Ascending aorta (tissue), 2 donors: ENCODE measurements at regions not wholly inside any gene's neighbourhood (a gene's known extent, or its start where the extent isn't known, plus 50 kb on each side); places are given as distances from the start of the nearest gene placed in this dataset.

Experiments used
- DNase-seq, 2 donors: peaks; one replicate each; pipeline ENCODE4 v3.0.0-alpha.2; 2019; ENCODE audit warnings: low spot score in 2 of 2
- H3K27ac ChIP-seq, 2 donors: fragments of 200-600 bp; sonication (generic); one replicate each; pipeline ENCODE4 v1.5.1; 2016 to 2017; ENCODE audit warnings: mild to moderate bottlenecking in 1 of 2
- H3K27me3 ChIP-seq: fragments of 200-600 bp; sonication (generic); one replicate; pipeline ENCODE4 v1.5.1; 2017
- H3K36me3 ChIP-seq, 2 donors: fragments of 200-600 bp; sonication (generic); one replicate each; pipeline ENCODE4 v1.5.1; 2016
- H3K4me1 ChIP-seq, 2 donors: fragments of 200-600 bp; sonication (generic); one replicate each; pipeline ENCODE4 v1.5.1; 2016 to 2017; ENCODE audit warnings: mild to moderate bottlenecking in 1 of 2
- H3K4me3 ChIP-seq, 2 donors: fragments of 200-600 bp; sonication (generic); one replicate each; pipeline ENCODE4 v1.5.1; 2016 to 2017; ENCODE audit warnings: mild to moderate bottlenecking in 1 of 2
- H3K9me3 ChIP-seq, 2 donors: fragments of 200-600 bp; sonication (generic); one replicate each; pipeline ENCODE4 v1.5.1; 2016
- intact Hi-C: fragments of 100-400 bp; cut with DNase I; formaldehyde crosslinking; loops from one replicate; pipeline ENCODE4 v1.15.1; 2023
- TF ChIP-seq, protein P1 (sequence below), 3 experiments: fragments of 200-600 bp in 2 of 3; fragments of 450-650 bp in 1 of 3; sonication (generic) in 2 of 3; IDR thresholded peaks; one replicate each; pipeline ENCODE4 v1.5.1; 2016 to 2019; ENCODE audit warnings: antibody characterized with exemption in 3 of 3, mild to moderate bottlenecking in 1 of 3, moderate library complexity in 1 of 3

DNA sequence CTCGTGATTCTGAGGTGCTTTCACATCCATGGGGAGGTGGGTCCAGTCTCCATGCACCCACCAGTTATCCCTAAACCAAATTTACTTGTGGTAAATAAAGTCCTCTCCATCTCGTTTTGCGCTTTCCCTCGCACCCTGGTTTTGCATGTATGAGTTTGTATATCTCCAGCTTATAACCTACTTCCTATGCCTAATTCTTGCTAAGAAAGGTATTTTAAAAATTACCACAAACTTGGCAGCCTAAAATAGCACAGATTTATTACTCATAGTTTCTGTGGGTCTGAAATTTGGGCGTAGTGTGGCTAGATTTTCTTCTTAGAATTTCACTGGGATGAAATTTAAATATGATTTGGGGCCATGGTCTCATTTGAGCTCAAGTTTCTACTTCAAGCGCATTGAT lies 511.5 kb downstream of the NYAP2 start:
- intact Hi-C loops, result no loop called here
- no peak overlapping the region for H3K4me3 ChIP-seq
- H3K9me3 ChIP-seq, result peaks cover 0 to 3% of the 10 kb centered on the region in 2 donors
- no peaks in the 10 kb centered on the region for H3K36me3 ChIP-seq
- H3K27me3 ChIP-seq, result no peaks in the 10 kb centered on the region
- H3K27ac ChIP-seq, result no peak overlapping the region
- no peaks in the 10 kb centered on the region for H3K4me1 ChIP-seq
- TF ChIP-seq, protein P1, sequence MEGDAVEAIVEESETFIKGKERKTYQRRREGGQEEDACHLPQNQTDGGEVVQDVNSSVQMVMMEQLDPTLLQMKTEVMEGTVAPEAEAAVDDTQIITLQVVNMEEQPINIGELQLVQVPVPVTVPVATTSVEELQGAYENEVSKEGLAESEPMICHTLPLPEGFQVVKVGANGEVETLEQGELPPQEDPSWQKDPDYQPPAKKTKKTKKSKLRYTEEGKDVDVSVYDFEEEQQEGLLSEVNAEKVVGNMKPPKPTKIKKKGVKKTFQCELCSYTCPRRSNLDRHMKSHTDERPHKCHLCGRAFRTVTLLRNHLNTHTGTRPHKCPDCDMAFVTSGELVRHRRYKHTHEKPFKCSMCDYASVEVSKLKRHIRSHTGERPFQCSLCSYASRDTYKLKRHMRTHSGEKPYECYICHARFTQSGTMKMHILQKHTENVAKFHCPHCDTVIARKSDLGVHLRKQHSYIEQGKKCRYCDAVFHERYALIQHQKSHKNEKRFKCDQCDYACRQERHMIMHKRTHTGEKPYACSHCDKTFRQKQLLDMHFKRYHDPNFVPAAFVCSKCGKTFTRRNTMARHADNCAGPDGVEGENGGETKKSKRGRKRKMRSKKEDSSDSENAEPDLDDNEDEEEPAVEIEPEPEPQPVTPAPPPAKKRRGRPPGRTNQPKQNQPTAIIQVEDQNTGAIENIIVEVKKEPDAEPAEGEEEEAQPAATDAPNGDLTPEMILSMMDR (IDR thresholded peaks at IDR 0.05), result no peak
- DNase-seq, result no peak

DNA sequence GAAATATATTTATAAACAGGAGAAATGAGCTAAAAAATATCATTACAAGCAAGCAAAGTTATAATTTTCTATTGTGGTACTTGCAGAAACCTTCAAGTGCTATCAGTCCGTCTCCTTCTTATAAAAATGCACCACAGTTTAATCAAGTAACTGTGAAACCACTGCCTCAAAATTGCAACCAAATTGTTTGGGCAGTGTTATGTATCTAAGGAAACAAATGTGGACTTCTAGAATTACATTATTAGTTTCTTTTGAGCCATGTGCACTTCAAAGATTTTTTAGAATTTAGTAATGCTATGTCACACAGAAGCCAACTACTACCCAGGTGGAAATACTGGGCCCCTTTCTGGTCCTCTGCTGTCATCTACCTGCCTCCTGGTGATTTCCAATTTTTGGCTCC lies 495.6 kb downstream of the NYAP2 start:
- H3K27me3 ChIP-seq, result no peaks in the 10 kb centered on the region
- intact Hi-C loops, result no loop called here
- no peak for DNase-seq
- TF ChIP-seq, protein P1 (IDR thresholded peaks at IDR 0.05), result no peak
- H3K36me3 ChIP-seq, result no peaks in the 10 kb centered on the region
- H3K27ac ChIP-seq, result no peak overlapping the region
- no peak overlapping the region for H3K4me3 ChIP-seq
- H3K9me3 ChIP-seq, result no peaks in the 10 kb centered on the region
- peaks cover 0 to 6% of the 10 kb centered on the region in 2 donors for H3K4me1 ChIP-seq

DNA sequence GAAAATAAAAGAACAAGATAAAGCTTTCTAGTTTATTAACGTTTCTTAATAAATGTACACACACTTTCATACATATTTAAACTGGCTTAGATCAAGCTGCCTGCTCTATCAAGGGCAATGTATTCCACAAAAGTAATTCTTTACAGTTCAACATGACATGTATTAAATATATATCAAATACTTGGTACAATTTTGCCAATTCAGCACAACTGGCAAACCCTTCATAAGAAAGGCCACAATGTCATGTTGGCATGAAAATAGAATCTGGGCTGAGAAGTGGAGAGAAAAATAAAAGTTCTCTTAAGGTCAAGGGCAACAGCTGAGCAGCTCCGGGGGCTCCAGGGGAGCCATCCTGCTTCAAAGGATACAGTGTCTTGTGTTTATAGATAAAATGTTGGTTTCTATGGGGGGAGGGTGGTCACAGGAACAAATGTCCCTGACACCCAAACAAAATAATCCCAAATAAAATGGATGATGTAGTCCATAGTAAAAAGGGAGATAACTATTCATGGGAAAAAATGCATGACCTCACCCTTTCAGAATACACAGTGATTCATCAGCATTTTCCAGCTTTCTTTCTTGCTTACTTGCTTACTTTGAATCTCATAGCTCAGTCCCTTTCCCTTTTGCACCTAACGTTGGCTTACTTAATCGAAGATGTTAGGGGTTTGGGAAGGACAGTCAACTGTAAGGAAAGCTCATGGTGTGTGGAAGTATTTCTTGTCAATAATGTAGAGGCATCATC lies 494.9 kb downstream of the NYAP2 start:
- TF ChIP-seq, protein P1 (IDR thresholded peaks at IDR 0.05), result no peak
- no peak overlapping the region for H3K27ac ChIP-seq
- intact Hi-C loops, result loop anchor here (5.0 kb wide), 1 partner anchor 1093 kb away; no protein-coding TSS in a partner anchor
- no peak overlapping the region for H3K4me3 ChIP-seq
- no peaks in the 10 kb centered on the region for H3K36me3 ChIP-seq
- peaks cover 0 to 6% of the 10 kb centered on the region in 2 donors for H3K4me1 ChIP-seq
- no peaks in the 10 kb centered on the region for H3K9me3 ChIP-seq
- DNase-seq, result no peak
- no peaks in the 10 kb centered on the region for H3K27me3 ChIP-seq

DNA sequence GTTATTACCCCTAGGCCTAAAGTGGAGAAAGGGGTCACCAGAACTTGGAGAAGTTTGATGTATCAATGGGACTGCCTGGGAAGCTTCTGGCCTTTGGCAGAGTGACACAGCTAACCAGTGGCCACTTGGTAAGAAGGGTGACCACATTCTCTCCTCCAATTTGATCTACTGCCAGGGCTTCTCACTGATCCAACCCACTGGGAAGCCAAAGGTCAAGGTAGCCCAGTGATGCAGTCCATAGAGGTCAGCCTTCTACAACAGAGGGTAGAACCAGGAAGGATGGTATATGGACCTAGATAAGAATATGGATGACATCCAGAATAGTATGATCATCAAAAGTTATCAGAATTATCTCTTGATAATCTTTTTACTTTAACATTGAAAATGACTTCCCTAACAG lies 493.6 kb downstream of the NYAP2 start:
- Histone ChIP-seq H3K27me3 (no peaks in the 10 kb centered on the region), H3K9me3 (no peaks in the 10 kb centered on the region), H3K4me1 (peaks cover 0 to 6% of the 10 kb centered on the region in 2 donors), H3K27ac (no peak overlapping the region), H3K4me3 (no peak overlapping the region), H3K36me3 (no peaks in the 10 kb centered on the region)
- no peak for DNase-seq
- intact Hi-C loops, result loop anchor here (5.0 kb wide), 1 partner anchor 1094 kb away; no protein-coding TSS in a partner anchor
- TF ChIP-seq, protein P1 (IDR thresholded peaks at IDR 0.05), result no peak

DNA sequence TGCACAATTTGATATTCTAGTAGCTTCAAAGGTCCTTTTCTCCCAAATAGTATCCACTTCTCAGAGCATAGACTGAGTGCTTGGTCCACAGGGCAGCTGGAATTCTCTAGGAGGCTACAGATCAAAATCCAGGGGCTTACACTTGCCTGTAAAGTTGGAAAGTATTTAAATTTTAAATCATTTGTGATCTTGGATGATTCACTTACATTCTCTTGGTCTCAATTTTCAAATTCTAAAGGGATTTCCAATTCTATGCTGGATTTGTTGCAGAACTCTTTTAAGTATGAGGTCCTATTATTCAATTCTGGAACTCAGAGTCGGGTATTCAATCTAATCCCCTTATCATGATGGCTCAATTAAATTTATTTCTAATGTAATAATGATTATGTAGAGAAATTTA lies 492.3 kb downstream of the NYAP2 start:
- DNase-seq, result no peak
- H3K36me3 ChIP-seq, result no peaks in the 10 kb centered on the region
- TF ChIP-seq, protein P1 (IDR thresholded peaks at IDR 0.05), result no peak
- no peaks in the 10 kb centered on the region for H3K9me3 ChIP-seq
- no peak overlapping the region for H3K27ac ChIP-seq
- H3K4me3 ChIP-seq, result no peak overlapping the region
- intact Hi-C loops, result loop anchor here (2.0 to 5.0 kb wide), 2 partner anchors 909 to 1096 kb away; no protein-coding TSS in a partner anchor
- peaks cover 0 to 6% of the 10 kb centered on the region in 2 donors for H3K4me1 ChIP-seq
- H3K27me3 ChIP-seq, result no peaks in the 10 kb centered on the region
